NCI-H82 treated with DMSO at 0.1 percent for 48 hours (cell line): ENCODE measurements at regions not wholly inside any gene's neighbourhood (a gene's known extent, or its start where the extent isn't known, plus 50 kb on each side); places are given as distances from the start of the nearest gene placed in this dataset.

Source experiments
- DNase-seq: peaks from one replicate; lab custom pipeline; 2025; ENCODE audit not compliant: unreplicated experiment; lab: John Stamatoyannopoulos, UW

DNA sequence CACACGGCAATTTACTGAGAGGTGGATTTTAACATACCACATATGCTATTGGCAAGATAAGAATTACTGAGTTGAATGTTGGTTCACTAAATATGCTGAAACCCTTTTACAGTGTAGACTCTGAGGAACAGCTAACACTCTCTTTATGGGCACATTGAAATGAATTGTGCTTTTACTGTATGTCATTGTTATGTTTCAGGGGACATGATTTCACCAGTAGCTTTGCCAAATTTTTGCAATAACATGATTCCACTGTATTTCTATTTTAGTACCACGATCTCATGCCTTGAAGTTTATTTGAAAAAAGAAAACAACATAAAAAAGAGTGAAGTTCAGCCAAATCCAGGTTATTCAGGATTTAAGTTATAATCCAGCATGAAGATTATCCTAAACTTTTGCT, 188.5 kb downstream of the HLX start:
- no peak for DNase-seq

DNA sequence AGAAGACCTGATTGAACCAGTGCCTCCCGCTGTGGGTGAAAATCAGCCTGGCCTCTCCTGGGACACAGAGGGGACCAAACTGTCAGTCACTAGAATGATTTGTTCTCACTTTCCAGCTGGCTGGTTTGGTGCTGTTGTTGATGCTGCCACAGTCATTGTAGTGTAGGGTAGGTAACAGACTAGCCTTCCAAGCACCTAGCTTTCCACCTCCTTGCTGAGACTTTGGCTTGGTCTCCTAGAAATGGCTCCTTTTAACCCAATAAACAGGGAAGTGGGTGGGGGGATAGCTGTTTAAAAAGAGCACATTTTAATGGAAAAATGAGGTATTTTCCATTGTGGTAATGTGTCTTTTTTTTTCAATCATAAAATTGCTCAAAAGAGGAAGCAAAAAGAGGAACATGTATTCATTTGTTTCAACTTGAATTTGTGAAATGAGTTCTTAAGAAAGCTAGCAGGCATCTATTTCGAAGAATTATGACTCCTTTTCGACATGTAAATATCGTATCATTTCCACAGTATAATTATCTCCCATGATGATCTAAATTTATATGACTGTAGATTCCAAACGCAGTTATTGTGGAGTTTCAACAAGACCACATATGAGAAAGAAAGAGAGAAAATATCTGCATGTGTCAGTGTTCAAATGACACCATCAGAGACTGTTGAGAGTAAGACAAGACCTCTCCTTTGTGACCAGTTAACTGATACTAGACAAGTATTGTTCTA, 190.1 kb downstream of the HLX start:
- DNase-seq: no peak

DNA sequence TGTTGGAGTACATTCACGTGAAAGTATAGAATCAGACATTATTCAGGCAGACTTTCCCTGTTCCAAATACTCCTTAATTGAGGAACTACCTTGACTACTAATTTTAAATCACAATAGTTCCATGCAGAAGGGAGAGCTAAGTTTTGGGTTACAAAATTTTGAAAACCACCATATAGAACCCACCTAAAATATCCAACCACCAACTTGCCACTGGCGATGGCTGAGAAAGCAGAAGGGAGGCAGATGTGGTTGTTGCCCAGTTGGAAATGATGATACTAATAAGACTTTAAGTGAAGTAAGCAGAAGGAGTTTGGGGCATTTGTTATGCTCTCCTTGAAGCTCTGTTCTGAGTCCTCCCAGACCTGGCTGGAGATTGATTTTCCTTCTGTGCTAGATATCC, 190.7 kb downstream of the HLX start:
- no peak for DNase-seq

DNA sequence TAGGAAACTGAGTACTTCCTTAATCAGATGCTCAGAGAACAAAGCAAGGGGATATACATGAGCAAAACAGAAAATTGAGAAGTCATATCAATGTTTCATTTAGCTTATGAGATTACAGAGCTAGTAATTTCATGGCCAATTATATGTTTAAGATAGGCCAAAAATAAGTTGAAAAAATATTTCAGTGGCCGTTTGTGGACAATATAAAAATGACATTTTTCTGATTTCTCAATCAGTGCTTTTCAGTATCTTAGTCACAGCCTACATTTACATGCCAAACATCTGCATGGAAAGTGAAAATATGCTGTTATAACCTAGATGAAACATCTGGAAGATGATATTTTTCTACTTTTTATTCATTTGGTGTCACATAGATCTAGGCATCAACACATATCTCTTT, 192.5 kb downstream of the HLX start:
- DNase-seq: no peak

DNA sequence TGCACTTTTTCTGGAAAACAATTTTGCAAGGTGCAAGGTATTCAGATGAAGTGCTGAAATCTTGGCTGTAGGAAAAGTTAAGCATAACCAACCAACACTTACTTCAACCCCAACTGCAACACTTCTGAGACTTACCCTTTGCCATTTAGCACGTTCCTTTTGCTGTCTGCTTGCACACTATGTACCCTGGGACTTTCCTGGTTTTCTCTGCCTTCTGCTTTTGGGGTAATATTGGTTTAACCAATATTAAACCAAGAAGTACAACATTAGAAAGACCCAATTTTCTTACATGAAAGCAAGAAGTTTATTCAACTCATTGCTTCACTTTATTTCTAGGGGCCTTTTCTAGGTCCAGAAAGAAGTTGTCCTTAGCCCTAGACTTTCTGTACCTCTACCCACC, 193.0 kb downstream of the HLX start:
- DNase-seq: no peak

DNA sequence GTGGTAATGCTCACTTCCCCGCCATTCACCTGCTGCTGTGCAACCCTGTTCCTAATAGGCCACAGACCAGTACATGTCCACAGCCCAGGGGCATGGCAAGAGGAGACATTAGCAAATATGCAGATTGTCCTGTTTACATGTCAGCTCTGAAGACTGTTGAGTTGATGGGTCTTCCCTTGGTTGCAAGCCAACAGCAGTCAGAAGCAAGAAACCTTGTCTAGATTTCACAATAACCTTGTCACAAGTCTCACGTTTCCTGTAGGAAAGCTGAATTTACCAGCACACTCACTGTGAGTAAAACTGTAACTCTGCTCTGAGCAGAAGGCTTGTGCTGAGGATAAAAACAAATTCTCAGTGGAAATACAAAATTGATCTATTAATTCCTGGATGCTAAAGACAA, 195.1 kb downstream of the HLX start:
- DNase-seq: no peak

DNA sequence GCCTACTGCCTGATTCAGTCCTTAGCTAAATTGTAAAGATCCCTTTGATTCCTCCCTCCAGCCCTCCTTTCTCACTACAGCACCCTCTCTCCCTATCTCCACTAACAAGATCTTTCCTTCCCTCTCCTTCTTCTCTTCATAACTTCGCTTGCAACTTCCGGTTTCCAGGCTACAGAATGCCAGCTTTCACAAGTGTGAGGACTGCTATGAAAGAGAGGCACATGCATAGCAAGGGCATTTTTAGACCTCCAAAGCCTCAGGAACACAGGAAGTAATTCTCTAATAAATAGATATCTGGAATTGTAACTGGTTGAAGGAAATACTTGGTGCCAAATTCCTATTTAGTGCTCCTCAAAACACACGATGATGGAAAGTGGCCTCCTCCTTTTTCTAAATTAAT, 196.7 kb downstream of the HLX start:
- no peak for DNase-seq

DNA sequence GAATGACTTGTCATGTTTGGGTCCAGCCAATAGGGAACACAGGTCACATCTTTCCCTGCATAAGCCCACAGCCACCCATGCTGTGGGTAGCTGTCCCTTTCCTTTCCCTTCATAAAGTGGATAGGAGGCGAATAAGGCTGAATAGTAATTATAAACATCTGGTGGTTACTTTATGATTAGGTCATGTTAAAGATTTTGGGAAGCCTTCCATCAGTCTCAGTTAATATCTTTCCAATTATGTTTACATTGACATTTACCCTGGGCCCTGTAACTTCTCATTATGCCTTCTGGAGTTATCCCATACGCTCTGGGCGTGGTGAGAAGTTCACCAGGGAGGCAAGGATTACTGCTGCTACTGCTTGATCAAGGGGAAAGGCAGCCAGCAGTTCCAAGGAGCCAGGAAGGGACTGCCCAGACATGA, 197.2 kb downstream of the HLX start:
- DNase-seq: no peak

DNA sequence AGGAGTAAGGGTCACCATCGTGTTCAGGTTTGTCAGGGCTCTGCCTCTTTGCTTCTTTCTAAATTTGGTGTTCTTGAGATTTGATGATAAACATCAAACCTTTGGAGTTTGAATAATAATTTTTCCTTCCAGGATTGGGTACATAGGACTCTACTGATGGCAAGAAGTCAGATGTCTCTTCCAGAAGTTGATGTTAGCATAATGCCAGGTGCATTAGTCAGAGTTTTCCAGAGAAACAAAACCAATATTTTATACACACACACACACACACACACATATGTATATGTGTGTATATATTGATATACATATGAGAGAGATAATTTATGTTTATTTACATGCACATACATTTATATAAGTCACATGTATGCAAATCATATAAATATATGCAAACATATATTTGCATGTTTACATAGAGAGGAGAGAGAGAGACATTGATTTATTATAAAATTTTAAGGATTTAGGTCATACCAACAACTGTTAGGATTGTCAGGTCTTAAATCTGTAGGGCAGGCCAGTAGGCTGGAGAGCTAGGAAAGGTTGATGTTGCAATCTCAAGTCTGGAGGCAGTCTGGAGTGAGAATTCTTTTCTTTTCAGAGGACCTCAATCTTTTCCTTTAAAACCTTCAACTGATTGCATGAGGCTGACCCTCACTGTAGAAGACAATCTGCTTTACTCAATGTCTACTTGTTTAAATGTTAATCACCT, 199.2 kb downstream of the HLX start:
- no peak for DNase-seq

DNA sequence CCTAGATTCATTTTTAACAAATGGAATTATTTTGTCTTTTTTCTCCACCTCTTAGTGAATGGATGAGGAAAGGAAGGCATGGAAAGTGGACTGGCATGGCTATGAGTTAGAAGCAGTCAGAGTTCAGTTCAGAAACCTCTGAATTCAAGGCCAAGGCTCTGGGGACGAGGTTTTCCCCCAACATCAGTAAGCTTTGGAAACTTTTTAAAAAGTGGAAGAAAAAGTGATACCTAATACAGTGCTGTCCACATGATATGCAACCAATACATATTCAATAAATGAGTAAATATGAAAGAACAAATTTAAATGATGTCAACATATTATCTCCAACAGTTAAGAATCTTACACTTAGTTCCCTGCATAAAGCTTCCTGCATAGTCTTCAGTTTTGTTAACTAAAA, 204.7 kb downstream of the HLX start:
- DNase-seq: no peak

DNA sequence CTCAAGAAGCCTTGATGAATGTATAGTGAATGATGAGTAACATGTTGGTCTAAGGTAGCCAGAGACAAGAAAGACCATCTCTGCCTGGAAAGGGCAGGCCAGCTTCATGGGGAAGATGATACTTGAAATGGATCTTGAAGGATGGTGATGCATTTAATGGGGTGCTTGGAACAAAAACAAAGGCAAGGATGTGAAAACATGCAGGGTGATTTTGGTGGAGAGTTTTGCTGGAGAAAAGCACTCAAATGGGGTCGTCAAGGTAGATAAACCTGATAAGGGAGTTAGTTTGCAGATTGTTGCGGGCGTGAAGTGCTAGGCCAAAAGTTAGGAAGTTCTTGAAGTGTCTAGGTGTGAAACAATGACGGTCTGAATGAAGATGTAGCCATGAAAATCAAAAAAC, 205.4 kb downstream of the HLX start:
- DNase-seq: no peak

DNA sequence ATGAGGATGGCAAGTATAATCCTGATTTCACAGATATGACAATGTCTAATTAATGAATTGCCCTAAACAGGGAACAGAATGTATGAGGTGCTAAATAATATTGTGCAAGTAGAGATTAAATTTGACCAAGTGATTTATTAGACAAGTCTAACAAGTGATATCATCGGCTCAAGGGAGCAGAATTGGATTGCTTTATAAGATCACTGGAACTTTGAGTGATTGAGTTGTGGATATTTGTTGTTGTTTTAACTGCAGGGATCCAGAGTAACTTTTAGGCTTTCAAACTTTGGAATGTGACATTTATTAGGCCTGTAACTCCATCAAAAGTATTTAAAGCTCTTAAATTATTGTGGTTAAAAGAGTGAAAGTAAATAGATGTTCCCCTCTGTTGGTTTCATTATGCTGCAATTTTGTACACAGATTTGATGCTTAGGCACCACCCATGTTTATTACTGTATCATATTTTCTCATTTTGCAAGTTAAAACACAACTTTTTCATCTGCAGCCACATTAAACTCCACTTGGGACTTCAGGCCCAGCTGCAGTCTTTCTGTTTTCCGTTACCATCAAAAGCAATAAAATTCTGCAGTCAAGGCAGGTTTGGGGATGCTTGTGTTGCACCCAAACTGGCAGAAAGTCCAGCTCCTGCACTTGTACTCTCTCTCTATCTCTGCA, 206.6 kb downstream of the HLX start:
- no peak for DNase-seq

DNA sequence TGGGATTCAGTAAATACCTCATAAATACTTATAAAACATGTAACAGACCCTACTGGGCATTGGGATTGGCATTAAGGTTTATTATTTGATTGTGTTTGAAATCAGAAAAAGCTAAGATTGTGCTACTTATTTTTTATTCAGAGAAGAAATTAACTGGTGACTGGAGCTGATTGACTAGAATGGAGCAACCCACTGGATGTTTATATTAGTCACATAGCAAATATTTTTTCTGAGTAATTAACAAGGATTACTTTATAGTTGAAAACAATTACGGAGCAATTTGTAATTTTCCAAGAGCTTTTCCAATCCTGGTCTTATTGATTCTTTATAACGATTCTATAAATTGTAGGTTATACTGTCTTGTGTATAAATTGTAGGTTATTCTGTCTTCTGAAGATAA, 208.7 kb downstream of the HLX start:
- no peak for DNase-seq

DNA sequence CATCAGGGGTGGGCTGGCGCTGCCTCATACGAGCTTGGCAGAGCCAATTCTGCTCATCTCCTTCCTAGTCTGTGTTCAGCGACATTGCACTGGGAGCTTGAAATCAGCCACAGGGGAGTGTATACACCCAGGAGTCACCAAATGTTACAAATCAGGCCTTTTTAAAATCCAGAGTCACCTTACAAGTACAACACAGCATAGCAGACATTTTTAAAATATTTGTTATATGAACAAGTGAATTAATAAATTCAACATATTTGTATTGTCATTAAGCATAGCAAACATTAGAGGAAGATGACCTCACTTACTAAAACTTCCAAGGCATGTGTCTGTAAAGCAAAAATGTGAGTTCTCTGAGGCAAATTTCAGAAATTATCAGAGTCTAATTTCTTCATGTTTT, 210.0 kb downstream of the HLX start:
- no peak for DNase-seq

DNA sequence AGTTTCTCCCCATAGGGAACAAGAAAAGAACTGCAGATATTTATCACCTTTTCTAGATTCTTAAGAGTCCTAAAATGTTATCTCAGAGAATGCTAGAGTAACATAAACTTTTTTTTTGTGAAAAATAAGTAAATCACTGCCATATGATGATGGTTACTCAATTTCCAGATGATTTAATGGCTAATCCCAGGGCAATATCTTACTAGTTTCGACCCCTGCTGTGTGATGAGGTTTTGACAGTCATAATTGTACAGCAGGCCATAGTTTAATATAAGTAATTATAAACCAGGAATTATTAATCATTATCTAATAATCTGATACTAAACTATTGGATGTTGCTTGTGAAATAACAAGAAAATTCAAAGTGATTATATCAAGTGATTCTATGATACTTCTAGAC, 210.6 kb downstream of the HLX start:
- DNase-seq: no peak

DNA sequence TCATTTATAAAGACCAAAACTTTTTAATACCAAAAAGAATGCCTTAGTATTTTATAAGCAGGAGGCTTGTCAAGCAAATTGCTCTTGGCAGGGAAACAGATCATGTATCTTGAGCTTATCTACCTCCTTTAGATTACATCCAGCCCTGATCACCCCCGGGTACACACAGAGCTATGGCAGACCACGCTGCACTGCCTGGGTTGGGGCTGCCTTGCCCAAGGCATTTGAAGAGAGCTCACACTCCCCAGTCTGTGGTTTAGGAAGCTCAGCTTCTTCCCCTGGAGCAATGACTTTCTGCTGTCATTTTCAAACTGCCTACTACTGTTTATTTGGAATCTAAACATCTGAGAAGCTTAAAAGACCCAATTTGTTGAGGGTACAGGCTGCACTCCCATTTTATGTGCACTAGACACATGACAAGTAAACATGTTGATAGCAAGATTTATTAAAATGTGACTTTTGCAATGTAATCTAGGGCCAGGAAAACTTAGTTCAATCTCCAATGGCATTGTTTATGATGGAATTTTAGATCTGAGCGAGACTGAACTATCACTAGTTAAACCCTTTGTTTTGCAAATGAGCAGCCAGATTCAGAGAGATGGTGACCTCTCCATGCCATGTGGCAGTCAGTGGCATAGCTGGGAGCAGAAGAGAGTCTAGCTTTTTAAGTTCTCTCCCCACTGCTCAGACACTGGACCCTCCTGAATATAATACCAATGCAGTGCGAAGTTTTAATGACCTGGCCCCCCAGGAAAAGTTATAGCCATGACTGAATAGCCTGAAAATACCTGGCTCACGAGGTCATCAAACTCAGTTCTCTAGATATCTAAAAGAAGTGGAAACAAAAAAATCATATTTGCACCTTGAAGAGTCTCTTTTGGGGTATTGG, 214.9 kb downstream of the HLX start:
- DNase-seq: no peak

DNA sequence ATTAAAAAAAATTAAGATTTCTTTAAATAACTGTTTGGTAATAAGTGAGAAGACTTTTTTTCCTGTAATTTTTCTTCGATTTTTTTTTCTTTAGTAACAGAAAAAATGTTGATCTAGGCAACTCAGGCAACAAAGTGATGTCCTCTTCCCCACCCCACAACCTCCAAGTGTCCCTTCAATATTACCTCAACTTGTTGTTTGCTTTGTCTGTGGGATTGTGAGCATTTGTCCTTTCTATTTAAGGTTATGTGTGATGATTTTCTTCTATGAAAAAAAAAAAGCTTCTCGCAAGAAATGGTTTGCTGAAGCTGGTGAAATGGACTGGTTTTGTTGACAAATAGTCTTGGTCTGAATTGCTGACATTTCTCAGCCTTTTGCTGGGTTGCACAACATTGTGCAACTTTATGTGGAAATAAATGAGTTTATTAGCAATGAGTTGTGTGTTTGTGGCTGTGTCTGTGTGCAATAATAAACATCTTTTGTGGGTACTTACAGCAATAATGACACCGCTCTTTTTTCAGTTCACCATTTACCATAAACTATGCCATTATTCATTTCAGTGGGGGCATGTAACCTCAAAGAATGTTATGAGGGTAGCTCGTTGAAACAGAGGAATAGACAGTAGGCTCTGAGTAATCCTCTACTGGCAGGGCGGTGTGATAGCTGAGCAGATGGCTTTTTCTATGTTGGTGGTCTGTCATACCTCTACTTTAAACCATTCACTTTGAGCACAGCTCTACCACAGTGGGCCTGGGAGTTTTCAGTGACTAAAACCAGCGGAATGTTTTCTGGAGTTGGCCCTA, 218.4 kb downstream of the HLX start:
- DNase-seq: no peak

DNA sequence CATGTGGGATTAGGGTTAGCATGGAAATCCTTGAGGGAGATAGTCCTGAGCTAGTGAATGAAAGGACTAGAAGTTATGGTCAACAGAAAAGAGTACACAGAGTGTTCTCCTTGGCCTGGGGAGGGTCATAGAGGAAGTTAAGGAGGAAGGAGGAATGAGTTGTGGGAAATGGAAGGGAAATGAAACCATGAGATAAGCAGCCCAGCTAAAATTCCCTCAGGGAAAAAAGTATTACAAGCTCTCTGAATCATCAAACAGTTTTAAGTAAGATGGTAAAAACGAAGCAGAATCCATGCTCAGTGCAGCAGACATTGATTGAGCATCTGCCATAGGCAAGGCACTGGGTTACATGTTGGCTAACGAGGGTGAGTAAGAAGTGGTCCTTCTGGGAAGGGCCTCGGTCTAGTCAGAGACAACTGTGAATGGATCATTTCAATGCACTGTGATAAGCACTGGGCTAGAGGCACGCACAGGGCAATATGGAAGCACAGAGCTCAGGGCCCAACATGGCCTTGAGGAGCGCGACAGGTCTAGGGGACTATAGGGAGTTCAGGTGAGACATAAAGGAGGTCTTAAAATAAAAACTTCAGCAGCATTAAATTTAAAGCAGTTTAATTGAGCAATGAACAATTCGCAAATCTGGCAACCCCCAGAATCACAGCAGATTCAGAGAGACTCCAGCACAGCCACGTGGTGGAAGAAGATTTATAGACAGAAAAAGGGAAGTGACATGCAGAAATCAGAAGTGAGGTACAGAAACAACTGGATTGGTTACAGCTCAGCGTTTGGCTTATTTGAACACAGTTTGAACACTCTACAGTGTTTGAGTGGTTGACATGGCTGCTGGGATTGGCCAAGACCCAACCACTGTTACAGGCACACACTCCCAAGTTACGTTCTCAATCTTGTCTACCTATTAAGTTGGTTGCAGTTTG, 219.5 kb downstream of the HLX start:
- no peak for DNase-seq
